Cardiac muscle cell (in vitro differentiated cells and primary cell): ENCODE measurements at regions not wholly inside any gene's neighbourhood (a gene's known extent, or its start where the extent isn't known, plus 50 kb on each side); places are given as distances from the start of the nearest gene placed in this dataset.

Experiments used
- DNase-seq, 2 donors: peaks; one replicate each; pipeline versions ENCODE4 v3.0.0 to v3.0.0-alpha.2; 2010 to 2017; ENCODE audit warnings: low read depth in 1 of 2, low spot score in 1 of 2
- H3K27ac ChIP-seq: fragments of 200-600 bp; sonication (generic); 2 replicates; pipeline ENCODE4 v1.5.1; 2016
- H3K27me3 ChIP-seq: fragments of 200-600 bp; sonication (generic); 2 replicates; pipeline ENCODE4 v1.6.0; 2016; ENCODE audit warnings: control low read depth
- H3K36me3 ChIP-seq: fragments of 200-600 bp; sonication (generic); 2 replicates; pipeline ENCODE4 v1.5.1; 2016; ENCODE audit warnings: control low read depth
- H3K4me1 ChIP-seq: fragments of 200-600 bp; sonication (generic); 2 replicates; pipeline ENCODE4 v1.8.1; 2017; ENCODE audit warnings: low read depth, mild to moderate bottlenecking, mixed run types
- H3K4me3 ChIP-seq: fragments of 200-600 bp; sonication (generic); 2 replicates; pipeline ENCODE4 v1.5.1; 2016; ENCODE audit warnings: mild to moderate bottlenecking
- H3K9me3 ChIP-seq: fragments of 200-600 bp; sonication (generic); 2 replicates; pipeline ENCODE4 v1.5.1; 2017; ENCODE audit warnings: low read depth, mild to moderate bottlenecking, control low read depth
- CTCF ChIP-seq: IDR thresholded peaks from 2 replicates; pipeline ENCODE4 v1.5.1; 2012; ENCODE audit warnings: low read depth, mild to moderate bottlenecking, low read length

GRCh38 chr10:117931078-117931477 is 115.7 kb downstream of the RAB11FIP2 start:
- no peak for DNase-seq
- Histone ChIP-seq H3K36me3 (no peaks in the 10 kb centered on the region), H3K4me1 (no peaks in the 10 kb centered on the region), H3K27me3 (peaks cover 16% of the 10 kb centered on the region), H3K27ac (no peak overlapping the region), H3K9me3 (no peaks in the 10 kb centered on the region), H3K4me3 (no peak overlapping the region)
- no peak for TF ChIP-seq CTCF

GRCh38 chr10:117933036-117933435 is 113.7 kb downstream of the RAB11FIP2 start:
- Histone ChIP-seq H3K36me3 (no peaks in the 10 kb centered on the region), H3K4me3 (no peak overlapping the region), H3K9me3 (no peaks in the 10 kb centered on the region), H3K27me3 (peaks cover 12% of the 10 kb centered on the region), H3K27ac (no peak overlapping the region), H3K4me1 (no peaks in the 10 kb centered on the region)
- TF ChIP-seq CTCF = no peak
- DNase-seq = no peak

GRCh38 chr10:117934477-117934876 is 112.3 kb downstream of the RAB11FIP2 start:
- Histone ChIP-seq H3K27me3 (peaks cover 7% of the 10 kb centered on the region), H3K36me3 (no peaks in the 10 kb centered on the region), H3K27ac (no peak overlapping the region), H3K9me3 (no peaks in the 10 kb centered on the region), H3K4me1 (no peaks in the 10 kb centered on the region), H3K4me3 (no peak overlapping the region)
- no peak for DNase-seq
- TF ChIP-seq CTCF = no peak

- H3K36me3 ChIP-seq = no peaks in the 10 kb centered on the region
- no peak for TF ChIP-seq CTCF
- H3K4me3 ChIP-seq = no peak overlapping the region
- H3K4me1 ChIP-seq = no peaks in the 10 kb centered on the region
- no peak overlapping the region for H3K27ac ChIP-seq
- DNase-seq = peak; percentile 34 to 58
- H3K9me3 ChIP-seq = no peaks in the 10 kb centered on the region
- H3K27me3 ChIP-seq = peaks cover 8% of the 10 kb centered on the region
Observed at GRCh38 chr10:117936141-117936540, 110.6 kb downstream of the RAB11FIP2 start.

- H3K36me3 ChIP-seq = no peaks in the 10 kb centered on the region
- H3K27me3 ChIP-seq = peaks cover 8% of the 10 kb centered on the region
- no peak overlapping the region for H3K4me3 ChIP-seq
- H3K27ac ChIP-seq = no peak overlapping the region
- H3K9me3 ChIP-seq = no peaks in the 10 kb centered on the region
- no peaks in the 10 kb centered on the region for H3K4me1 ChIP-seq
- TF ChIP-seq CTCF = no peak
- peak in 1 of 2 donors; percentile 2 for DNase-seq
Observed at GRCh38 chr10:117936566-117936965, 110.2 kb downstream of the RAB11FIP2 start.

GRCh38 chr10:117936976-117937375 is 109.8 kb downstream of the RAB11FIP2 start:
- no peak for TF ChIP-seq CTCF
- Histone ChIP-seq H3K27ac (no peak overlapping the region), H3K4me1 (no peaks in the 10 kb centered on the region), H3K27me3 (peaks cover 8% of the 10 kb centered on the region), H3K4me3 (no peak overlapping the region), H3K9me3 (no peaks in the 10 kb centered on the region), H3K36me3 (no peaks in the 10 kb centered on the region)
- DNase-seq = no peak
